NT2/D1 (cell line): ENCODE measurements at regions not wholly inside any gene's neighbourhood (a gene's known extent, or its start where the extent isn't known, plus 50 kb on each side); places are given as distances from the start of the nearest gene placed in this dataset.

Source experiments
- SUZ12 ChIP-seq: IDR thresholded peaks from 2 replicates; pipeline ENCODE4 v1.6.1; 2011; ENCODE audit not compliant: insufficient read length, insufficient read depth; ENCODE audit errors: extremely low read depth
- YY1 ChIP-seq: IDR thresholded peaks from 2 replicates; pipeline ENCODE4 v1.6.1; 2011; ENCODE audit not compliant: insufficient read length, insufficient read depth
- ZNF274 ChIP-seq: IDR thresholded peaks from 2 replicates; pipeline ENCODE4 v1.6.1; 2011; ENCODE audit warnings: mild to moderate bottlenecking, low read depth, low read length

- no peak for TF ChIP-seq YY1
- TF ChIP-seq SUZ12: no peak
- TF ChIP-seq ZNF274: no peak
Observed at GRCh38 chr22:48600171-48600570, 1227.5 kb downstream of the BRD1 start.
